Activated CD4-positive, alpha-beta T cell treated with anti-CD3 and anti-CD28 coated beads for 36 hours (primary cell): ENCODE measurements at regions not wholly inside any gene's neighbourhood (a gene's known extent, or its start where the extent isn't known, plus 50 kb on each side); places are given as distances from the start of the nearest gene placed in this dataset.

Source experiments
- ATAC-seq: fragments of 200-7000 bp; cut with Tn5 transposase; one replicate; pipeline ENCODE4 v1.10.0; 2021; ENCODE audit warnings: mild to moderate bottlenecking, moderate library complexity
- CTCF ChIA-PET: fragments of 350-600 bp; sonication (Branson Sonifier 250); formaldehyde crosslinking; loops from one replicate; lab custom pipeline; 2021; ENCODE audit warnings: antibody characterized with exemption; lab: Charles Lee
- POLR2A ChIA-PET: fragments of 350-600 bp; sonication (Branson Sonifier 250); formaldehyde crosslinking; loops from one replicate; lab custom pipeline; 2021; ENCODE audit warnings: antibody characterized with exemption, inconsistent platforms; lab: Charles Lee
- DNase-seq: peaks from one replicate; pipeline ENCODE4 v3.0.0-alpha.2; 2020
- H3K27ac Mint-ChIP-seq: one replicate; pipeline ENCODE4 v1.8.0; 2021; ENCODE audit warnings: mixed read lengths
- H3K27me3 Mint-ChIP-seq: one replicate; pipeline ENCODE4 v1.8.0; 2021; ENCODE audit warnings: mixed read lengths
- H3K36me3 Mint-ChIP-seq: one replicate; pipeline ENCODE4 v1.8.0; 2021; ENCODE audit warnings: low read depth, mixed read lengths
- H3K4me1 Mint-ChIP-seq: one replicate; pipeline ENCODE4 v1.8.0; 2021; ENCODE audit warnings: mixed read lengths
- H3K4me3 Mint-ChIP-seq: one replicate; pipeline ENCODE4 v1.8.0; 2021; ENCODE audit warnings: mild to moderate bottlenecking, moderate library complexity, mixed read lengths
- H3K9me3 Mint-ChIP-seq: one replicate; pipeline ENCODE4 v1.8.0; 2021; ENCODE audit warnings: low read depth, mixed read lengths
- intact Hi-C, 2 experiments: fragments of 100-400 bp; cut with DNase I in 1 of 2; cut with micrococcal nuclease in 1 of 2; formaldehyde crosslinking; loops; one replicate each; pipeline versions ENCODE4 v1.14.2 to v1.15.1; 2022 to 2024; cut with DNase I, micrococcal nuclease

DNA sequence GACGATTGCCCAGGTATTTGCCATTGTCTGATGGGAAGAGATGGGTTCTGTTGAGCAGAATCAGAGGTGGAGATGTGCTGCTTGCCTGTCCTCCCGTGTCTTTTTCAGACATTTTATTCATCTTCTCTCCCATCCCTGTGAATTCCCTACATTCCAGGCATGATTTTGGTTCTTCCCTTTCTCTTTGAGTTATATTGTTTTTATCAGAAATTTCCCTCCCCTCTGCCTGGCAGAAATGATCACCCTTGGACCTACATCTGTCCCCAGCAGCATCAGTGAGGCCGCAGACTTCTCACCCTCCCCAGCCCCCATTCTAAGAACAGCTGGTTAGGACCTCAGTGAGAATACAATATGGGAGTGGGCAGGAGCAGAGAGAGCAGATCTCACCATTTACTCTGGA is 640.2 kb downstream of the CCDC171 start:
- intact Hi-C loops, result loop anchor here in 1 of 2 experiments (5.0 kb wide), 1 partner anchor 1269 kb away; no protein-coding TSS in a partner anchor
- CTCF ChIA-PET, result no interaction called here
- no peak overlapping the region for H3K4me3 Mint-ChIP-seq

DNA sequence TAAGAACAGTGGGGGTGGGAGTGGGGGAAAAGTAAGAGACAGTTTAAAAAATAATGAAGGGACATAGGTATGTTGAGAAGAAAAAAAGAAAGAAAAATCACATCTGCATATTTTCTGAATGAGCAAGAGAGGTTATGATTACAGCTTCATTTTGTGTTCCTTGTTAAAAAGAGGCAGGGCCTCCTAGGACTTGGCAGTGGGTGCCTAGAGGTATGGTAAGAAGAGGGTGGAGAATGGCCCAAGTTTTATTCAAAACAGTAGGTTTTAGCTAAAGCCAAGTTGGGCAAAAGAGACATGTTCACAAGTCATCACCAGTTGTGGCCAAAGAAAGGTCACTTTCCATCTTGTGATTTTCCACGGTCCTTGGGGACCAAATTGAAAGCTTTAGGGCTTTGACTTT is 643.4 kb downstream of the CCDC171 start:
- CTCF ChIA-PET, result no interaction called here
- Mint-ChIP-seq H3K4me1 (no peaks in the 10 kb centered on the region), H3K27me3 (peaks cover under 1% of the 10 kb centered on the region), H3K36me3 (no peaks in the 10 kb centered on the region), H3K4me3 (no peak overlapping the region), H3K27ac (no peak overlapping the region), H3K9me3 (no peaks in the 10 kb centered on the region)
- POLR2A ChIA-PET, result no interaction called here
- ATAC-seq (no peak), DNase-seq (no peak)
- intact Hi-C loops, result no loop called here

More for the DNA sequence above, 640.2 kb downstream of the CCDC171 start:
- Mint-ChIP-seq H3K36me3 (no peaks in the 10 kb centered on the region), H3K9me3 (peaks cover 9% of the 10 kb centered on the region), H3K4me1 (no peaks in the 10 kb centered on the region), H3K27me3 (no peaks in the 10 kb centered on the region), H3K27ac (no peak overlapping the region)
- DNase-seq (no peak), ATAC-seq (no peak)
- POLR2A ChIA-PET, result no interaction called here

DNA sequence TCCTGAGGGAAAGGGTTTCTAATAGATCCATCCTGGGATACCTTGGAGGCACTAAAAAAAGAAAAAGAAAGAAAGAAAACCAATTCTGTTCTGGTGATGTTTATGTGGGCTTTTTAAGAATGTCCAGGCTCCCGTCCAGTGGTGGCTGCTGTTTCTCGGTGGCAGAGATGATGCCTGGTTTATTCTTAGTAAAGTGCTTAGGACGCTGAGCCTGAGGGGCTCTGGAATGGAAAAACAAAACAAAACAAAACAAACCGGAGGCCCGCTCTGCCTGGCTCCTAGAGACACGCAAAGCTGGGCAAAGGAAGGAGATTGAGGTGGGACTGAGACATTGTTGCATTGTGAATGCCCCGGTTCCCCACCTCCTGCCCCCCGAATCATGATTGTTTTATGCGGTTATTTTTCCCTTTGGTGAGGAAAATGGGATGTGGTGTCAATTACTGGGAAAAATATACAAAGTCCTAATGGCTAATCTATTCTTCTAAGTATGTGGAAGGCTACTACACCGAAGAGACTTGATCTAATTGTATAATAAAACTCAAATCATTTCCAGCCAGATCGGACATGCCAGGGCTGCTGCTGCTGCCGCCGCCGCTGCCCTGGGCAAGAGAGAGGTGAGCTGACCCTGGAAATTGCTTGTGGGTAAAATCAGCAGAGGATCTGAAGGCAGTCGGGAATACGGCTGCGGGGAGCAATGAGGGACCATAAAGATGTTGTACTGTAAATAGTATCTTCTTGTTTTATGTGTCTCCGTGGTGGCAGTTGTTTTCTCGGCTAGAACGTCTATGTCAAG is 644.9 kb downstream of the CCDC171 start:
- ChIA-PET POLR2A (no interaction called here), CTCF (no interaction called here)
- H3K27me3 Mint-ChIP-seq, result peaks cover 2% of the 10 kb centered on the region
- H3K36me3 Mint-ChIP-seq, result no peaks in the 10 kb centered on the region
- H3K9me3 Mint-ChIP-seq, result no peaks in the 10 kb centered on the region
- DNase-seq, result no peak
- no peak overlapping the region for H3K27ac Mint-ChIP-seq
- no peaks in the 10 kb centered on the region for H3K4me1 Mint-ChIP-seq
- intact Hi-C loops, result no loop called here
- no peak overlapping the region for H3K4me3 Mint-ChIP-seq
- ATAC-seq, result no peak

DNA sequence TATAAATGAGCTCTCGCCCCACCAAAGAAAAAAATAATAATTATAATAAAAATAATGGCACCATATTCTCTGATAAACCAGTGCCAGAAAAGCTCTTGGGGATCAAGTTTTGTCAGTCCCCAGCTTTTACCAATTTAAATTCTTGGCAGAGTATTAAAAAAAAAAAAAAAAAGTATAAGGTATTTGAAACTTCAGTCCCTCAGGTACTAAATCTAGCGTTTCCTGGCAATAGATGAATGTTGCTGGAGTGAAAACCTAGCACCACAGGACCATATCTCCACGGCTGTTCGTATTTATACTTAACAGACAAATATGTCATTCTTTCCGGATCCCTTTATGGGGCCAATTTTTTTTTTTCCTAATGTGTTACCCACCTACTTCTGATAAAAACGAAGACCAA is 646.2 kb downstream of the CCDC171 start:
- intact Hi-C loops, result no loop called here
- DNase-seq, result no peak
- H3K36me3 Mint-ChIP-seq, result no peaks in the 10 kb centered on the region
- peaks cover 3% of the 10 kb centered on the region for H3K27me3 Mint-ChIP-seq
- POLR2A ChIA-PET, result interaction anchor here (0.7 kb wide), 1 partner anchor 9 kb away, joined by 6 read pairs; no protein-coding TSS in a partner anchor
- H3K9me3 Mint-ChIP-seq, result no peaks in the 10 kb centered on the region
- no peak overlapping the region for H3K4me3 Mint-ChIP-seq
- ATAC-seq, result no peak
- no peaks in the 10 kb centered on the region for H3K4me1 Mint-ChIP-seq
- CTCF ChIA-PET, result interaction anchor here (0.5 to 0.8 kb wide), 2 partner anchors 99 to 1263 kb away, joined by 3 to 6 read pairs; no protein-coding TSS in a partner anchor
- no peak overlapping the region for H3K27ac Mint-ChIP-seq

DNA sequence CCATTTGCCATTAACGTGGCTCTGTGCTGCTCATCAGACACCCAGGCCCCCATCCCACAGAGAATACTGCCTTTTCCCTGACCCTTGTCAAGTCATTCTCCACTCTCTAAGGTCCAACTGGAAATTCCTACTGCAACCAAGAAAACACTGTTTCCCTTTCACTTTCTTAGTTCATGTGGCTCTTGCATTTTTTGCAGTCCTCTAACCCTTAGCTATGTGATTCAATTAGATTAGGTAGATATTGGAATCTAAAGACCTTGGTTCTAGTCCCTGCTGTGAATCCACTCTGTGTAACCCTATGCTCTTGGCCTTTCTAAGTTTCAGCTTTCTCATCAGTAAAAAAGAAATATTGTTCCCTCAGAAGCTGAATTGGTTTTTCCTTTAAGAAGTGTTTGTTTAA is 649.4 kb downstream of the CCDC171 start:
- Mint-ChIP-seq H3K27ac (no peak overlapping the region), H3K9me3 (no peaks in the 10 kb centered on the region), H3K4me3 (no peak overlapping the region), H3K27me3 (peaks cover 3% of the 10 kb centered on the region), H3K36me3 (no peaks in the 10 kb centered on the region), H3K4me1 (peaks cover 5% of the 10 kb centered on the region)
- POLR2A ChIA-PET, result no interaction called here
- DNase-seq (no peak), ATAC-seq (no peak)
- CTCF ChIA-PET, result interaction anchor here (0.7 kb wide), 1 partner anchor 645 kb away, joined by 3 read pairs; no protein-coding TSS in a partner anchor
- intact Hi-C loops, result no loop called here

DNA sequence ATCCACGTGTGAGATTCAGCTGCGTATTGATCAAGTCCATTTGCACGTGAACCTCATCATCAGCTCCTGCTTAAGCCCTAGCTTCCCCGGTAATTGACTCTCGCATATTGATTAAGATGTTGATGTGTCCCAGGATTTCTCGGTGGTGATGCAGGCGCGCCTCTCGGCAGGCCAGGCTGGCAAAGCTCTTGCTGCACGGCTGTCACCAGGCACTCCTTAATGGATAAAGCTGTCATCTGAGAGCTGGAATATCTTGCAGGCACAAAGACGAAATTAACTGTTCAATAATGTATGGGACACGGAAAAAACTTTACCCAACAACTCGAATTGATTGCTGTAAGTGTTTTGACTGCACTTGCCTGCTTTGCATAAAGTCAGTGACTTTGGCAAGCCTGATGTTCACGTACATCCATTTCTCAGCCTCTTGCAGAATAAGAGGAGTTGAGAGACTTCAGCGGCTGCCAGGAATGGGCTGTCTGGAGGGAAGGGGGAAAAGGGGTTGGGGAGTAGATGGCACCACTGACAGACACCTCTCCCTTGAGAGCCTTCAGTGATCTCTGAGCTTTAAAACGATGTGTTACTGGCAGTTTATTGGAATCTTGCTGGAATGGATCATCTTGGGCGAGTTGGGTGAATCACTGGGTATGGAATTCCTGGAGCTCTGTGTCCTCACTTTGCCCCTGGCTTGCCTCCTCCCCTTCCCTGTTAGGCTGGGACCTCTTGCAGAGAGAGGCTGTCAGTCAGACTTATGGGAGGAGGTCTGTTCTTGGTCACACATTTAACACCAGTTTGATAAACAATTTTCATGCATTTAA is 650.3 kb downstream of the CCDC171 start:
- Mint-ChIP-seq H3K4me1 (peaks cover 5% of the 10 kb centered on the region), H3K27ac (no peak overlapping the region), H3K27me3 (peaks cover 3% of the 10 kb centered on the region), H3K9me3 (no peaks in the 10 kb centered on the region), H3K4me3 (no peak overlapping the region), H3K36me3 (no peaks in the 10 kb centered on the region)
- ATAC-seq (no peak), DNase-seq (no peak)
- intact Hi-C loops, result no loop called here
- ChIA-PET POLR2A (no interaction called here), CTCF (no interaction called here)

DNA sequence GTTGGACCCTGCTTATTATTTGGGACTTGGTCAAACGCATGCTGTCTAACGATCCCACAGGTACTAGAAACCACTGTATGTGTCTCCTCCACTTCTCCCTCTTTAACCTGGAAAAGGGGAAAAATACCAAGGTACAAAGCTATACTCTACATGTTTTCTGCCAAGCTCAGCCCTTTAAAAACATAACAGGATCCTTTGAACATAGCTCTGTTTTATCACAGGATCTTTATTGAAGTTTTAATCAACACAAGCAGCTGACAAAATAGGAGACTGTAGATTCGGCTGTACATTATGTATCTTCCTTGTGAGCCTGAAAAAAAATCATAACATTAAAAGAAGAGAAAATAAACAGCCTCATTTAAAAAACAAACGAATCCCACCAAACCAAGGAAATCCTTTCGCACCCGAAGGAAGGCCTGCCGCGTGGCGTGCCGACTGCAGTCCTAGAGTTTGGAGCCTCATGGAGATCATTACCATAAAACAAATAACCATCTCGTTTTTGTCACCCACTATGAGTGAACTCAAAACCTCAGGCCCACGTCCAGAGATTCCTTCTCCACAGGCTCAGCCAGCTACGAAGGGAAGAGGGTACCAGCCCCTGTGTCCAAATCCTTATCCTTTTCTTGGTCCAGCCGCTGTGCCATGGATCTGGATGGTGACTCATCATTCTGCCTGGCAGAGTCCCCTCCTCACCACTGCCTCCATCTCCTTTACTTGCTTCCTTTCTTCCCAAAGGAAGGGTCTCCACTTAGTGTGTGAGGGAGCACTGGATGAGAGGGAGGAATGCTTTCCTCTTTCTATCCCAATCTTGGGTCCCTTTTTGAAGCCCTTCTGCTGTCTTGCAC is 651.1 kb downstream of the CCDC171 start:
- no peak for ATAC-seq
- H3K4me1 Mint-ChIP-seq, result peaks cover 5% of the 10 kb centered on the region
- no peak for DNase-seq
- CTCF ChIA-PET, result no interaction called here
- no peak overlapping the region for H3K27ac Mint-ChIP-seq
- POLR2A ChIA-PET, result no interaction called here
- intact Hi-C loops, result no loop called here
- no peak overlapping the region for H3K4me3 Mint-ChIP-seq
- H3K9me3 Mint-ChIP-seq, result no peaks in the 10 kb centered on the region
- H3K36me3 Mint-ChIP-seq, result no peaks in the 10 kb centered on the region
- H3K27me3 Mint-ChIP-seq, result peaks cover 3% of the 10 kb centered on the region

DNA sequence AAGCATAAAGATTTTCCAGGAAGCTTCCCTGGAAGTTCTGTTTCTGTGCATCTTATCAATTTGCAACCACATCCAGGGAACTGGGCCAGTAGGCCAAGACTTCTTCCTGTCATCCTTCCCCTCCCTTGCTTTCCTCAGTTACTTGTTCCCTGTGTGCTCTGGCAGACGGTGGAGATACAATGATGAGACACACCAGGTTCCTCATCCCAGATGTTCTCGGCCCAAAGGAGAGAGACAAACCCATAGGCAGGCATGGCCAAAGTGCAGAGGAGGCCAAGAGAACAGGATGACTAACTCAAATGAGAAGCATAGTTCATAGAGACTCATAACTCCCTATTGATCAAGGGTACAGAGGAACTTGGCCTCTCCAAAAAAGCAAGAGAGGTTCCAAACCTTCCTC is 652.6 kb downstream of the CCDC171 start:
- Mint-ChIP-seq H3K9me3 (no peaks in the 10 kb centered on the region), H3K27me3 (peaks cover 3% of the 10 kb centered on the region), H3K4me3 (no peak overlapping the region), H3K27ac (no peak overlapping the region), H3K36me3 (no peaks in the 10 kb centered on the region), H3K4me1 (peaks cover 5% of the 10 kb centered on the region)
- POLR2A ChIA-PET, result no interaction called here
- DNase-seq (no peak), ATAC-seq (no peak)
- intact Hi-C loops, result no loop called here
- CTCF ChIA-PET, result interaction anchor here (0.7 kb wide), 1 partner anchor 315 kb away, joined by 3 read pairs; no protein-coding TSS in a partner anchor

DNA sequence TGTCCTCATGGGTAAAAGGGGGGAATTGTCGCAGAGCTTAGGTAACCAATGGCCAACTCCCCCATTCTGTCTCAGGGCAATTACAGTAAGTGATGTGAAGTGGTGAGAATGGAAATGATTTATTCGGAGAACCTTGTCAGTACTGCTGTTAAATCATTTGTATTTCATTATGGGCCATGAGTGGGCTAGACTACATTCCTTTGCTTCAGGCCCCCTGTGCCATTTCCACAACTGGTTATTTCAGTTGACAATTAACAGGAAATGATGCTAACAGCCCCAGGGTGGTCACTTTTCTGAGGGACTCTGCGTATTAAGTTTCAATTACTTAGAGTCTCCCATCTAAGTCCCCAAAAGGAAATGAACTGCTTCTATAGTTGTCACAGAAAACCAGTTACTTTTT is 653.7 kb downstream of the CCDC171 start:
- H3K4me1 Mint-ChIP-seq, result peaks cover 5% of the 10 kb centered on the region

DNA sequence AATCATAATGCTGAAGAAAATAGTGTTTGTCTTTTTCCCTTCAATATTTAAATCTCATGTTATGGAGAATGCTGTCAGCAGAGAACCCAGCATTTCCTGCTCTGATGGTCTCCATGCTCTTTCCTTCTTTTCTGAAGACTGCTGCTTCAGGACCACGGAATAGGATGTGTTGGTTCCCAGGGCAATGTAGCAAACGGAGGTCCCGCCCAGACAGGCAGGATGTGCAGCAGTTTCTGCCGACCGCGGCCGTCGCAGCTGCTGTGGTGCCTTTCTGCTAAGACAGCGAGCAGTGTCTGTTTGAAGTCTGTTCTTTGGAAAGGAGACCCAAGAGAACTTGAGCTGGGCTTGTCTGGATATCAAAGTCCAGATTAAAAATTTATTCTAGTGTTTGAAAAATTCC is 654.3 kb downstream of the CCDC171 start:
- intact Hi-C loops, result no loop called here
- CTCF ChIA-PET, result no interaction called here
- Mint-ChIP-seq H3K27ac (peak overlapping the region; percentile 14), H3K27me3 (peaks cover 1% of the 10 kb centered on the region), H3K36me3 (no peaks in the 10 kb centered on the region), H3K4me1 (peaks cover 5% of the 10 kb centered on the region), H3K9me3 (no peaks in the 10 kb centered on the region), H3K4me3 (no peak overlapping the region)
- DNase-seq (peak; percentile 43), ATAC-seq (no peak)
- POLR2A ChIA-PET, result no interaction called here

More for the DNA sequence above, 653.7 kb downstream of the CCDC171 start:
- no peak overlapping the region for H3K27ac Mint-ChIP-seq
- no peaks in the 10 kb centered on the region for H3K36me3 Mint-ChIP-seq
- CTCF ChIA-PET, result no interaction called here
- H3K4me3 Mint-ChIP-seq, result no peak overlapping the region
- intact Hi-C loops, result no loop called here
- no peak for ATAC-seq
- no peak for DNase-seq
- POLR2A ChIA-PET, result no interaction called here
- no peaks in the 10 kb centered on the region for H3K9me3 Mint-ChIP-seq
- peaks cover 1% of the 10 kb centered on the region for H3K27me3 Mint-ChIP-seq

DNA sequence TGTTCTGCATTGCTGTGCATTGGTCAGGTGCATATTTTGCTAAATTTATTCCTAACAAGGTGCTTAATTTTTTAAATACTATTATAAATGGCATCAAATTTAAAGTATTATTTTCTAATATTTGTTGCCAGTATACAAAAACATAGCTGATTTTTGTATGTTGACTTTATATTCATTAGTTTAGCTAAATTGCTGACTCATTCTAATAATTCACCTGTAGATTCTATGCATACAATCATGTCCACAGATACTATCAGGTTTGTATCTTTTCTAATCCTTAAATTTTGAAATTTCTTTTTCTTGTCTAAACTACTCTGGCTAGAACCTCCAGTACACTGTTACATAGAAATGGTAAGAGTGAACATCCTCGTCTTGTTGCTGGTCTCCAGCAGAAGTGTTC is 657.6 kb downstream of the CCDC171 start:
- Mint-ChIP-seq H3K4me1 (peaks cover 5% of the 10 kb centered on the region), H3K4me3 (no peak overlapping the region), H3K36me3 (no peaks in the 10 kb centered on the region), H3K27ac (no peak overlapping the region), H3K9me3 (no peaks in the 10 kb centered on the region), H3K27me3 (no peaks in the 10 kb centered on the region)
- ATAC-seq (no peak), DNase-seq (no peak)
- intact Hi-C loops, result no loop called here
- ChIA-PET CTCF (no interaction called here), POLR2A (no interaction called here)
